Gastroesophageal sphincter (tissue), 3 donors: ENCODE measurements at regions not wholly inside any gene's neighbourhood (a gene's known extent, or its start where the extent isn't known, plus 50 kb on each side); places are given as distances from the start of the nearest gene placed in this dataset.

Experiments used
- EP300 ChIP-seq: sonication (generic); formaldehyde crosslinking; IDR thresholded peaks from one replicate; pipeline ENCODE4 v1.6.1; 2017; ENCODE audit warnings: antibody characterized with exemption, mild to moderate bottlenecking
- POLR2A ChIP-seq, 2 donors: fragments of 450-650 bp; IDR thresholded peaks; one replicate each; pipeline ENCODE4 v1.6.1; 2017; ENCODE audit warnings: antibody characterized with exemption in 2 of 2, mild to moderate bottlenecking in 2 of 2, moderate library complexity in 1 of 2
- POLR2AphosphoS5 ChIP-seq: sonication (generic); formaldehyde crosslinking; IDR thresholded peaks from one replicate; pipeline ENCODE4 v1.6.1; 2017; ENCODE audit warnings: antibody characterized with exemption
- TF ChIP-seq, protein P1 (sequence below), 4 experiments: fragments of 200-600 bp in 2 of 4; fragments of 450-650 bp in 2 of 4; sonication (generic) in 1 of 4; IDR thresholded peaks; one replicate each; pipeline ENCODE4 v1.5.1; 2017 to 2019; ENCODE audit warnings: antibody characterized with exemption in 4 of 4, mild to moderate bottlenecking in 2 of 4, moderate library complexity in 2 of 4

GRCh38 chr2:120902592-120902991 is 166.9 kb downstream of the GLI2 start:
- TF ChIP-seq, protein P1, sequence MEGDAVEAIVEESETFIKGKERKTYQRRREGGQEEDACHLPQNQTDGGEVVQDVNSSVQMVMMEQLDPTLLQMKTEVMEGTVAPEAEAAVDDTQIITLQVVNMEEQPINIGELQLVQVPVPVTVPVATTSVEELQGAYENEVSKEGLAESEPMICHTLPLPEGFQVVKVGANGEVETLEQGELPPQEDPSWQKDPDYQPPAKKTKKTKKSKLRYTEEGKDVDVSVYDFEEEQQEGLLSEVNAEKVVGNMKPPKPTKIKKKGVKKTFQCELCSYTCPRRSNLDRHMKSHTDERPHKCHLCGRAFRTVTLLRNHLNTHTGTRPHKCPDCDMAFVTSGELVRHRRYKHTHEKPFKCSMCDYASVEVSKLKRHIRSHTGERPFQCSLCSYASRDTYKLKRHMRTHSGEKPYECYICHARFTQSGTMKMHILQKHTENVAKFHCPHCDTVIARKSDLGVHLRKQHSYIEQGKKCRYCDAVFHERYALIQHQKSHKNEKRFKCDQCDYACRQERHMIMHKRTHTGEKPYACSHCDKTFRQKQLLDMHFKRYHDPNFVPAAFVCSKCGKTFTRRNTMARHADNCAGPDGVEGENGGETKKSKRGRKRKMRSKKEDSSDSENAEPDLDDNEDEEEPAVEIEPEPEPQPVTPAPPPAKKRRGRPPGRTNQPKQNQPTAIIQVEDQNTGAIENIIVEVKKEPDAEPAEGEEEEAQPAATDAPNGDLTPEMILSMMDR (IDR thresholded peaks at IDR 0.05) = no peak
- TF ChIP-seq EP300 (no peak), POLR2A (IDR thresholded peaks at IDR 0.05) (no peak), POLR2AphosphoS5 (no peak)
